ENCODE measurements at regions not wholly inside any gene's neighbourhood (a gene's known extent, or its start where the extent isn't known, plus 50 kb on each side); places are given as distances from the start of the nearest gene placed in this dataset.

- H3K27me3 ChIP-seq (ENCODE audit: control insufficient read depth in 2 of 2, insufficient read depth in 1 of 2, low read length in 1 of 2) = no peaks in the 10 kb centered on the region
- H3K4me3 ChIP-seq (ENCODE audit: low read length in 2 of 2) = no peak overlapping the region
- H3K27ac ChIP-seq (ENCODE audit: low read depth in 1 of 2, low read length in 1 of 2) = no peak overlapping the region
- H3K36me3 ChIP-seq (ENCODE audit: control insufficient read depth in 2 of 2, insufficient read depth in 2 of 2, low read length in 1 of 2) = no peaks in the 10 kb centered on the region
- H3K9me3 ChIP-seq (ENCODE audit: control insufficient read depth in 2 of 2, insufficient read depth in 1 of 2, low read length in 1 of 2) = no peaks in the 10 kb centered on the region
- H3K4me1 ChIP-seq (ENCODE audit: control insufficient read depth in 2 of 2, insufficient read depth in 2 of 2, low read length in 2 of 2) = no peaks in the 10 kb centered on the region
- WGBS = 85% methylated on average over 3 of the region's 3 CpGs
- DNase-seq (ENCODE audit: low read depth in 6 of 9, low spot score in 9 of 9) = no peak
Observed at GRCh38 chr2:114201781-114202180, 240.7 kb upstream of the DPP10 start.

- no peaks in the 10 kb centered on the region for H3K4me1 ChIP-seq (ENCODE audit: control insufficient read depth in 2 of 2, insufficient read depth in 2 of 2, low read length in 2 of 2)
- no peak overlapping the region for H3K27ac ChIP-seq (ENCODE audit: low read depth in 1 of 2, low read length in 1 of 2)
- H3K9me3 ChIP-seq (ENCODE audit: control insufficient read depth in 2 of 2, insufficient read depth in 1 of 2, low read length in 1 of 2) = no peaks in the 10 kb centered on the region
- WGBS = 64% methylated on average over 1 of the region's 1 CpG
- H3K4me3 ChIP-seq (ENCODE audit: low read length in 2 of 2) = no peak overlapping the region
- H3K27me3 ChIP-seq (ENCODE audit: control insufficient read depth in 2 of 2, insufficient read depth in 1 of 2, low read length in 1 of 2) = no peaks in the 10 kb centered on the region
- DNase-seq (ENCODE audit: low read depth in 6 of 9, low spot score in 9 of 9) = no peak
- no peaks in the 10 kb centered on the region for H3K36me3 ChIP-seq (ENCODE audit: control insufficient read depth in 2 of 2, insufficient read depth in 2 of 2, low read length in 1 of 2)
Observed at GRCh38 chr2:114203679-114204078, 238.8 kb upstream of the DPP10 start.

- Histone ChIP-seq H3K27me3 (ENCODE audit: control insufficient read depth in 2 of 2, insufficient read depth in 1 of 2, low read length in 1 of 2) (no peaks in the 10 kb centered on the region), H3K4me1 (ENCODE audit: control insufficient read depth in 2 of 2, insufficient read depth in 2 of 2, low read length in 2 of 2) (no peaks in the 10 kb centered on the region), H3K36me3 (ENCODE audit: control insufficient read depth in 2 of 2, insufficient read depth in 2 of 2, low read length in 1 of 2) (no peaks in the 10 kb centered on the region), H3K27ac (ENCODE audit: low read depth in 1 of 2, low read length in 1 of 2) (no peak overlapping the region), H3K4me3 (ENCODE audit: low read length in 2 of 2) (no peak overlapping the region), H3K9me3 (ENCODE audit: control insufficient read depth in 2 of 2, insufficient read depth in 1 of 2, low read length in 1 of 2) (no peaks in the 10 kb centered on the region)
- no peak for DNase-seq (ENCODE audit: low read depth in 6 of 9, low spot score in 9 of 9)
- 85% methylated on average over 3 of the region's 3 CpGs for WGBS
Observed at GRCh38 chr2:114213808-114214207, 228.6 kb upstream of the DPP10 start.

- Histone ChIP-seq H3K36me3 (ENCODE audit: control insufficient read depth in 2 of 2, insufficient read depth in 2 of 2, low read length in 1 of 2) (no peaks in the 10 kb centered on the region), H3K4me1 (ENCODE audit: control insufficient read depth in 2 of 2, insufficient read depth in 2 of 2, low read length in 2 of 2) (no peaks in the 10 kb centered on the region), H3K9me3 (ENCODE audit: control insufficient read depth in 2 of 2, insufficient read depth in 1 of 2, low read length in 1 of 2) (no peaks in the 10 kb centered on the region), H3K4me3 (ENCODE audit: low read length in 2 of 2) (no peak overlapping the region), H3K27ac (ENCODE audit: low read depth in 1 of 2, low read length in 1 of 2) (no peak overlapping the region), H3K27me3 (ENCODE audit: control insufficient read depth in 2 of 2, insufficient read depth in 1 of 2, low read length in 1 of 2) (no peaks in the 10 kb centered on the region)
- no peak for DNase-seq (ENCODE audit: low read depth in 6 of 9, low spot score in 9 of 9)
- 61% methylated on average over 2 of the region's 2 CpGs for WGBS
Observed at GRCh38 chr2:114218383-114218782, 224.1 kb upstream of the DPP10 start.

DNA sequence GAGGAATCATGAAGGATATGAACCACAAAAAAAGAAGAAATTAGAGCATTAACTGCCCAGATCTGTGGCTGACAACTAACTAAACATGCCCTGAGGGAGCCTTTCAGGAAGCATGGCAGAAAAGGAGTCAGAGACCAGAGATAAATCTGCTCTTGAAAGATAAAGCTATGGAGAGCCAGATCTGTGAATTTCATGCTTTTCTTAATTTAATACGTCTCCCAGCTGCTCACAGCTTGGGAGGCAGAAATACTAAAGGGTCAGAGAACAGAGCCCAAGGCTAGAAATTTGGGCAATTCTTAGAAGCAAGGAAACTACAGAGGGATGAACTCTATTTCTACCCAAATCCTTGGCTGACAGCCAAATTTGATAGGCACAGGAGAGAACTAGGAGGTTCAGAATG, 223.0 kb upstream of the DPP10 start:
- Histone ChIP-seq H3K27ac (ENCODE audit: low read depth in 1 of 2, low read length in 1 of 2) (no peak overlapping the region), H3K4me1 (ENCODE audit: control insufficient read depth in 2 of 2, insufficient read depth in 2 of 2, low read length in 2 of 2) (no peaks in the 10 kb centered on the region), H3K4me3 (ENCODE audit: low read length in 2 of 2) (no peak overlapping the region), H3K36me3 (ENCODE audit: control insufficient read depth in 2 of 2, insufficient read depth in 2 of 2, low read length in 1 of 2) (no peaks in the 10 kb centered on the region), H3K27me3 (ENCODE audit: control insufficient read depth in 2 of 2, insufficient read depth in 1 of 2, low read length in 1 of 2) (no peaks in the 10 kb centered on the region), H3K9me3 (ENCODE audit: control insufficient read depth in 2 of 2, insufficient read depth in 1 of 2, low read length in 1 of 2) (no peaks in the 10 kb centered on the region)
- no peak for DNase-seq (ENCODE audit: low read depth in 6 of 9, low spot score in 9 of 9)
- 64% methylated on average over 1 of the region's 1 CpG for WGBS

DNA sequence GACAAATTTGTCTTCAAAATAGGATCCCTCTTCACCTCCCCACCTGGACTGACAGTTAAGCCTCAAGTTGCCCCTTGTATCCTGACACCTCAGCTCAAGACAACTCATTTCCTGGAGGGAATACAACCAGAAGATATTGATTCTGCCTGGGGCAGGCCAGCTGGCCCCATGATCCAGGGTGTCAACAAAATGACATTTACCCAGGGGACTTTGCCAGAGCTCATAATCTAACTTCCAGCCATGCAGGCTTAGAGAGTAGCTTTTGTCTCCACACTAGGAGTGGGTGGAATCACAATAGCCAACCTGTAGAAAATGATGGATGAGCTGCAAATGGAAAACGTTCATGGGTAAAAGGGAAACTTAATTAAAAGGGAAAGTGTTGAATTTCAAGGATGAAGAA, 220.1 kb upstream of the DPP10 start:
- no peak for DNase-seq (ENCODE audit: low read depth in 6 of 9, low spot score in 9 of 9)
- 21% methylated on average over 1 of the region's 1 CpG for WGBS
- Histone ChIP-seq H3K27ac (ENCODE audit: low read depth in 1 of 2, low read length in 1 of 2) (no peak overlapping the region), H3K9me3 (ENCODE audit: control insufficient read depth in 2 of 2, insufficient read depth in 1 of 2, low read length in 1 of 2) (no peaks in the 10 kb centered on the region), H3K4me3 (ENCODE audit: low read length in 2 of 2) (no peak overlapping the region), H3K36me3 (ENCODE audit: control insufficient read depth in 2 of 2, insufficient read depth in 2 of 2, low read length in 1 of 2) (no peaks in the 10 kb centered on the region), H3K4me1 (ENCODE audit: control insufficient read depth in 2 of 2, insufficient read depth in 2 of 2, low read length in 2 of 2) (no peaks in the 10 kb centered on the region), H3K27me3 (ENCODE audit: control insufficient read depth in 2 of 2, insufficient read depth in 1 of 2, low read length in 1 of 2) (no peaks in the 10 kb centered on the region)

DNA sequence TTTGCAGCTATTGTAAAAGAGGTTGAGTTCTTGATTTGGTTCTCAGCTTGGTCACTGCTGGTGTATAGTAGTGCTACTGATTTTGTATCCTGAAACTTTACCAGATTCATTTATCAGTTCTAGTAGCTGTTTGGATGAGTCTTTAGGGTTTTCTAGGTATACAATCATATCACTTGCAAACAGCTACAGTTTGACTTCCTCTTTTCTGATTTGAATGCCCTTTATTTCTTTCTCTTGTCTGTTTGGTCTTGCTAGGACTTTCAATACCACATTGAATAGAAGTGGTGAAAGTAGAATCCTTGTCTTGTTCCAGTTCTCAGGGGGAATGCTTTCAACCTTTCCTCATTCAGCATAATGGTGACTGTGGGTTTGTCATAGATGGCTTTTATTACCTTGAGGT, 210.5 kb upstream of the DPP10 start:
- no peak for DNase-seq (ENCODE audit: low read depth in 6 of 9, low spot score in 9 of 9)
- H3K36me3 ChIP-seq (ENCODE audit: control insufficient read depth in 2 of 2, insufficient read depth in 2 of 2, low read length in 1 of 2) = no peaks in the 10 kb centered on the region
- peaks cover 0 to 3% of the 10 kb centered on the region in 2 donors for H3K9me3 ChIP-seq (ENCODE audit: control insufficient read depth in 2 of 2, insufficient read depth in 1 of 2, low read length in 1 of 2)
- H3K27ac ChIP-seq (ENCODE audit: low read depth in 1 of 2, low read length in 1 of 2) = no peak overlapping the region
- H3K4me3 ChIP-seq (ENCODE audit: low read length in 2 of 2) = no peak overlapping the region
- H3K4me1 ChIP-seq (ENCODE audit: control insufficient read depth in 2 of 2, insufficient read depth in 2 of 2, low read length in 2 of 2) = no peaks in the 10 kb centered on the region
- H3K27me3 ChIP-seq (ENCODE audit: control insufficient read depth in 2 of 2, insufficient read depth in 1 of 2, low read length in 1 of 2) = no peaks in the 10 kb centered on the region

GRCh38 chr2:114237331-114237730, 205.1 kb upstream of the DPP10 start:
- no peak overlapping the region for H3K27ac ChIP-seq (ENCODE audit: low read depth in 1 of 2, low read length in 1 of 2)
- no peak for DNase-seq (ENCODE audit: low read depth in 6 of 9, low spot score in 9 of 9)
- 93% methylated on average over 2 of the region's 2 CpGs for WGBS
- H3K4me3 ChIP-seq (ENCODE audit: low read length in 2 of 2) = no peak overlapping the region
- no peaks in the 10 kb centered on the region for H3K27me3 ChIP-seq (ENCODE audit: control insufficient read depth in 2 of 2, insufficient read depth in 1 of 2, low read length in 1 of 2)
- no peaks in the 10 kb centered on the region for H3K36me3 ChIP-seq (ENCODE audit: control insufficient read depth in 2 of 2, insufficient read depth in 2 of 2, low read length in 1 of 2)
- H3K4me1 ChIP-seq (ENCODE audit: control insufficient read depth in 2 of 2, insufficient read depth in 2 of 2, low read length in 2 of 2) = no peaks in the 10 kb centered on the region
- H3K9me3 ChIP-seq (ENCODE audit: control insufficient read depth in 2 of 2, insufficient read depth in 1 of 2, low read length in 1 of 2) = peaks cover 0 to 3% of the 10 kb centered on the region in 2 donors

DNA sequence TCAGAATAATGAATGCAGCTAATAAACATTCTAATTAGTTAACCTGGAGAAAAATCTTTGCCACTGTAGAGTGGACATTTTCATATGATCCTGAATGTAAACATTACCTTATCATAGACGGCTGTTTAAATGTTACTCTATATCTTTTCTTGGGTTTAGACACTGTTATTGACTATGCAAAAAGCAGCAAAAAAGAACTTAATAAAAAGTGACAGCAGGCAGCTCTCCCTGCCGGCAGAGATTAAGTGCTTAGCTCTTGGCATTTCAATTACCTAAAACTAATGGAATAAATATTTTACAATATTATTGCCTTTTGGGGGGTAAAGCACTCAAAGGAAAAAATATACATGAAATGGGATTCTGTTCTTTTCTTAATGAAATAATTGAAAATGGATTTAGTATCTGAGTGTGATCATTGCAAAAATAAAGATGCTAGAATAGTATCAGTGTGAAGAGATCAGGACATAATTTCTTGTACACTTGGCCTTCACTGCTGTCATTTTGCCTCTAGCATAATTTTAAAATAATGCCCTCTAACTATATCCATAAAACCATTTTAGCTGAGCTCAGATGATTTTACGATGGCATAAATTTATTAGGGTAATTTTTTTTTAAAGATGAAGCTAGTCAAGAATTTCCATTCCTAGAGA, 203.4 kb upstream of the DPP10 start:
- Histone ChIP-seq H3K9me3 (ENCODE audit: control insufficient read depth in 2 of 2, insufficient read depth in 1 of 2, low read length in 1 of 2) (no peaks in the 10 kb centered on the region), H3K36me3 (ENCODE audit: control insufficient read depth in 2 of 2, insufficient read depth in 2 of 2, low read length in 1 of 2) (no peaks in the 10 kb centered on the region), H3K27ac (ENCODE audit: low read depth in 1 of 2, low read length in 1 of 2) (no peak overlapping the region), H3K4me3 (ENCODE audit: low read length in 2 of 2) (no peak overlapping the region), H3K4me1 (ENCODE audit: control insufficient read depth in 2 of 2, insufficient read depth in 2 of 2, low read length in 2 of 2) (no peaks in the 10 kb centered on the region), H3K27me3 (ENCODE audit: control insufficient read depth in 2 of 2, insufficient read depth in 1 of 2, low read length in 1 of 2) (no peaks in the 10 kb centered on the region)
- no peak for DNase-seq (ENCODE audit: low read depth in 6 of 9, low spot score in 9 of 9)
- whole genome bisulfite sequencing = 96% methylated on average over 3 of the region's 3 CpGs

- no peaks in the 10 kb centered on the region for H3K4me1 ChIP-seq (ENCODE audit: control insufficient read depth in 2 of 2, insufficient read depth in 2 of 2, low read length in 2 of 2)
- H3K27me3 ChIP-seq (ENCODE audit: control insufficient read depth in 2 of 2, insufficient read depth in 1 of 2, low read length in 1 of 2) = no peaks in the 10 kb centered on the region
- no peaks in the 10 kb centered on the region for H3K9me3 ChIP-seq (ENCODE audit: control insufficient read depth in 2 of 2, insufficient read depth in 1 of 2, low read length in 1 of 2)
- H3K27ac ChIP-seq (ENCODE audit: low read depth in 1 of 2, low read length in 1 of 2) = no peak overlapping the region
- H3K4me3 ChIP-seq (ENCODE audit: low read length in 2 of 2) = no peak overlapping the region
- WGBS = 83% methylated on average over 3 of the region's 3 CpGs
- DNase-seq (ENCODE audit: low read depth in 6 of 9, low spot score in 9 of 9) = no peak
- no peaks in the 10 kb centered on the region for H3K36me3 ChIP-seq (ENCODE audit: control insufficient read depth in 2 of 2, insufficient read depth in 2 of 2, low read length in 1 of 2)
Observed at GRCh38 chr2:114248648-114249047, 193.8 kb upstream of the DPP10 start.

Data from thymus (tissue), 11 donors.